ENCODE measurements at regions not wholly inside any gene's neighbourhood (a gene's known extent, or its start where the extent isn't known, plus 50 kb on each side); places are given as distances from the start of the nearest gene placed in this dataset.

DNA sequence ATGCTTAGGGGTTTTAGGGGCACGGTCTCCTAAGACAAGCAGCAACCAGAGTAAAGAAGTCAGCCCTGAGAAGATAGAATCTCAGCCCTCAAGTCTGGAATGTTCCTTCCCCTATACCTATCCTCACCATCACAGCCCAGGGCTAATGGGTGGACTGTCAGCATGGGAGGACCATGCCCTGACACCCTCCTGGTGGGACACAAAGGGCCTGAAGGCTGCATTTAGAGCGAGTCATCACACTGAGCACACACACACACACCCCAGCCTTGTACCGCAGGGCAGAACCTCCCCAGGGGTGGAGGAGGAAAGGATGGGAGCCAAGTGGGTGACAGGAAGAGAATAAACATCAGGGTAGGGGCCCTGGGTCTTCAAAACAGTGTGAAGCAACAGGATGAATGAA, 174.8 kb upstream of the SERP2 start:
- no peaks in the 10 kb centered on the region for H3K9me3 ChIP-seq

DNA sequence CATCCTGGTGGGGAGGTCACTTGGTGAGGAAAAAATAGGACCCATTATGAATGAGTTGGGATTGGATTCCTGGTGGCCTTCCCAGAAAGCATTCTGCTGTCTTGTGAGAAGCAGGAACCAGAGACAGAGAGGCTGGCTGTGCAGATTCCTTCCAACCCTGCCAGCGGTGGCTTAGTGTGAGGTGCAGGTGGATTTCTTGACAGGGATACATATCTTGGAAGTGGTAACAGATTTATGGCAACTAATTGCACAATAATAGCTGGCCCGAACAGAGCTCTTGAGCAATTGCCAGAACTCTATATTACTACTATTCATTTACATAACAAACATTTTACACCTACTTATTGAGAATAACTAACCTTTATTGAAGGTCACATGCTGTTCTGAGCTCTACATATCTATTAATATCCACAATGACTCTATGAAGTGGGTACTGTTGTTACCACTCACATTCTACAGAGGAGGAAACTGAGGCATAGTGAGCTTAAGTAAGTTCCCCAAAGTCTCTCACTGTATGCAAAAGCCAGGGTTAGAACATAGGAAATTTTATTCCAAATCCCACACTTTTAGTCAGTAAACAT, 173.9 kb upstream of the SERP2 start:
- no peak overlapping the region for H3K27ac ChIP-seq
- no peaks in the 10 kb centered on the region for H3K36me3 ChIP-seq
- H3K4me1 ChIP-seq = peaks cover 0 to 21% of the 10 kb centered on the region in 2 donors
- no peaks in the 10 kb centered on the region for H3K9me3 ChIP-seq
- no peaks in the 10 kb centered on the region for H3K27me3 ChIP-seq
- TF ChIP-seq, protein P1, sequence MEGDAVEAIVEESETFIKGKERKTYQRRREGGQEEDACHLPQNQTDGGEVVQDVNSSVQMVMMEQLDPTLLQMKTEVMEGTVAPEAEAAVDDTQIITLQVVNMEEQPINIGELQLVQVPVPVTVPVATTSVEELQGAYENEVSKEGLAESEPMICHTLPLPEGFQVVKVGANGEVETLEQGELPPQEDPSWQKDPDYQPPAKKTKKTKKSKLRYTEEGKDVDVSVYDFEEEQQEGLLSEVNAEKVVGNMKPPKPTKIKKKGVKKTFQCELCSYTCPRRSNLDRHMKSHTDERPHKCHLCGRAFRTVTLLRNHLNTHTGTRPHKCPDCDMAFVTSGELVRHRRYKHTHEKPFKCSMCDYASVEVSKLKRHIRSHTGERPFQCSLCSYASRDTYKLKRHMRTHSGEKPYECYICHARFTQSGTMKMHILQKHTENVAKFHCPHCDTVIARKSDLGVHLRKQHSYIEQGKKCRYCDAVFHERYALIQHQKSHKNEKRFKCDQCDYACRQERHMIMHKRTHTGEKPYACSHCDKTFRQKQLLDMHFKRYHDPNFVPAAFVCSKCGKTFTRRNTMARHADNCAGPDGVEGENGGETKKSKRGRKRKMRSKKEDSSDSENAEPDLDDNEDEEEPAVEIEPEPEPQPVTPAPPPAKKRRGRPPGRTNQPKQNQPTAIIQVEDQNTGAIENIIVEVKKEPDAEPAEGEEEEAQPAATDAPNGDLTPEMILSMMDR (IDR thresholded peaks at IDR 0.05) = no peak
- no peak for DNase-seq (ENCODE audit: low spot score)
- H3K4me3 ChIP-seq = no peak overlapping the region

More for the DNA sequence above, 174.8 kb upstream of the SERP2 start:
- Histone ChIP-seq H3K36me3 (no peaks in the 10 kb centered on the region), H3K4me3 (no peak overlapping the region), H3K27ac (no peak overlapping the region), H3K4me1 (peaks cover 0 to 21% of the 10 kb centered on the region in 2 donors), H3K27me3 (no peaks in the 10 kb centered on the region)
- no peak for DNase-seq (ENCODE audit: low spot score)
- TF ChIP-seq, protein P1 (IDR thresholded peaks at IDR 0.05) = no peak

DNA sequence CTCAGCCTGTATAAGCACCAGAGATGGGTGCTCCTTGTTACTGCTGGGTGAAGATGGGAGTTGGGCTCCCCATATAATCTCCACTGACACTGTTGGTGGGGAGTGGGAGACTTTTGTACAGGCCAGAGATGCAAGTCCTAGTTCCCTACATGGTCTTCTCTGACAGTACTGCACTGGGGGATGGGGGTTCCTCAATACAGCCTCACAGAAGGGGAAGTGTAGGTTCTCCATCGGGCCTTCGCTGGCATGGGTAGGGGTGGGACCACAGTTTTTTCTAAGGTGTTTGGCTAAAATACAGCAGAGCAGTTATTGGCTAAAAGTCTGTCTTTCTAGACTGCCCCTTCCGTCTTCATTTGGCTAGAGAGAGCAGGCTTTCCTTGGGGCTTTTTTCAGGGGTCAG, 167.2 kb upstream of the SERP2 start:
- Histone ChIP-seq H3K4me1 (no peaks in the 10 kb centered on the region), H3K9me3 (peaks cover 0 to 9% of the 10 kb centered on the region in 2 donors), H3K27ac (no peak overlapping the region), H3K36me3 (no peaks in the 10 kb centered on the region), H3K4me3 (no peak overlapping the region), H3K27me3 (no peaks in the 10 kb centered on the region)
- TF ChIP-seq, protein P1 (IDR thresholded peaks at IDR 0.05) = no peak
- DNase-seq (ENCODE audit: low spot score) = no peak

DNA sequence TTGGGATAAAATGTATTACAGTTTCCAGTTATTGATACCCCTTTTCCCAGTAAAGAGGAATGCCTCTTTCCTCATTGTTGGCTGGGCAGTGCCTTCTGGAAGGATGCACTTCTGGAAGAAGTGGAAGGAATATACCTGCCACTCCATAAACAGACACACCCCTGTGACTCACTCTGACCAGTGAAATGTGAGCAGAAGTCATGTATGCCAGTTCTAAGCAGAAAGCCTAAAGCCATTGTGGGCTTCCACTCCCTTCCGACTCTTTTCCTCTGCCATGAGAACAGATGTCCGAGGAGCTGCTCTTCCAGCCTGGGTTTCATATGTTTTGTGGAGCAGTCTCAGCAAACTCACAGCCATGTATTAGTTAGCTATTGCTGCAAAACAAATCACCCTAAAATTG, 166.1 kb upstream of the SERP2 start:
- H3K4me1 ChIP-seq = no peaks in the 10 kb centered on the region
- DNase-seq (ENCODE audit: low spot score) = no peak
- peaks cover 0 to 9% of the 10 kb centered on the region in 2 donors for H3K9me3 ChIP-seq
- no peak overlapping the region for H3K4me3 ChIP-seq
- no peak overlapping the region for H3K27ac ChIP-seq
- H3K36me3 ChIP-seq = no peaks in the 10 kb centered on the region
- no peaks in the 10 kb centered on the region for H3K27me3 ChIP-seq
- TF ChIP-seq, protein P1 (IDR thresholded peaks at IDR 0.05) = no peak

DNA sequence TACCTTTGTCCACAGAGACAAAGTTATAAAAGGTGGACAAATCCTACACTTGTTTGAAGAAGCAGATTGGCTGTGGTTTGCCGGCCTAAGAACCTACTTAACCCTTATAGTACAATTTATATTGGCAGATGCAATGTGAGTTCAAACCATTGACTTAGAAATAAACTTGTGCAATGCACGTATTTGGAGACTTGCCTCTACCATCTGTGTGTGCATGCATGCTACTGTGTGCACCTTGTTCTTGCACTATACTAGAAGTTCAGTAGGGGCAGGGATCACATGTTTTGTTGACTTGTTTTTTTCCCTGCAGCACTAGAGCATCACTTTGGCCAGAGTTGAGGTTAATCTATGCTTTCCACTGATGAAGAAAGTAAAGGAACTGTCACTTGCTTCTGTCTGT, 163.1 kb upstream of the SERP2 start:
- no peak overlapping the region for H3K27ac ChIP-seq

More for the DNA sequence above, 163.1 kb upstream of the SERP2 start:
- Histone ChIP-seq H3K9me3 (peaks cover 0 to 8% of the 10 kb centered on the region in 2 donors), H3K36me3 (no peaks in the 10 kb centered on the region), H3K4me3 (no peak overlapping the region), H3K27me3 (no peaks in the 10 kb centered on the region), H3K4me1 (peaks cover 0 to 10% of the 10 kb centered on the region in 2 donors)
- TF ChIP-seq, protein P1 (IDR thresholded peaks at IDR 0.05) = no peak
- no peak for DNase-seq (ENCODE audit: low spot score)
